DND-41 (cell line): ENCODE measurements at regions not wholly inside any gene's neighbourhood (a gene's known extent, or its start where the extent isn't known, plus 50 kb on each side); places are given as distances from the start of the nearest gene placed in this dataset.

ENCODE experiments used
- ATAC-seq: fragments of 200-7000 bp; cut with Tn5 transposase; 3 replicates; pipeline ENCODE4 v1.9.1; 2021; ENCODE audit warnings: low read depth; ENCODE audit not compliant: insufficient read depth
- DNase-seq: peaks from one replicate; pipeline ENCODE4 v3.0.0-alpha.2; 2020
- H2AFZ ChIP-seq: 2 replicates; pipeline ENCODE4 v1.6.0; 2012; ENCODE audit warnings: low read depth, low read length
- H3K27ac ChIP-seq: 2 replicates; pipeline ENCODE4 v1.5.1; 2012; ENCODE audit warnings: low read length, inconsistent platforms
- H3K27me3 ChIP-seq: fragments of 200-600 bp; sonication (generic); 2 replicates; pipeline ENCODE4 v1.6.0; 2012; ENCODE audit warnings: low read length, mild to moderate bottlenecking, inconsistent platforms; ENCODE audit not compliant: insufficient read depth, poor library complexity
- H3K36me3 ChIP-seq: 2 replicates; pipeline ENCODE4 v1.5.1; 2012; ENCODE audit warnings: low read length, inconsistent platforms; ENCODE audit not compliant: insufficient read depth
- H3K4me1 ChIP-seq: 2 replicates; pipeline ENCODE4 v1.5.1; 2012; ENCODE audit warnings: mild to moderate bottlenecking, low read length; ENCODE audit not compliant: insufficient read depth
- H3K4me2 ChIP-seq: 2 replicates; pipeline ENCODE4 v1.6.0; 2012; ENCODE audit warnings: mild to moderate bottlenecking, moderate library complexity, low read length, inconsistent platforms; ENCODE audit not compliant: insufficient read depth
- H3K4me3 ChIP-seq, 2 experiments: fragments of 200-600 bp in 1 of 2; shearing (Covaris generic) in 1 of 2; 2 replicates each; pipeline ENCODE4 v1.5.1; 2012 to 2016; ENCODE audit warnings: inconsistent platforms in 2 of 2, low read length in 2 of 2, mild to moderate bottlenecking in 2 of 2, low read depth in 1 of 2, moderate library complexity in 1 of 2
- H3K79me2 ChIP-seq: 2 replicates; pipeline ENCODE4 v1.6.0; 2012; ENCODE audit warnings: low read length, inconsistent platforms; ENCODE audit not compliant: insufficient read depth
- H3K9ac ChIP-seq: 2 replicates; pipeline ENCODE4 v1.6.0; 2012; ENCODE audit warnings: low read depth, mild to moderate bottlenecking, inconsistent platforms, low read length, moderate library complexity
- H3K9me3 ChIP-seq: 2 replicates; pipeline ENCODE4 v1.5.1; 2012; ENCODE audit warnings: low read length, moderate library complexity, mild to moderate bottlenecking, inconsistent platforms; ENCODE audit not compliant: insufficient read depth, severe bottlenecking
- H4K20me1 ChIP-seq: 2 replicates; pipeline ENCODE4 v1.6.0; 2012; ENCODE audit warnings: low read length; ENCODE audit not compliant: insufficient read depth
- EZH2 ChIP-seq: IDR thresholded peaks from 3 replicates; pipeline ENCODE4 v1.6.1; 2012; ENCODE audit warnings: borderline replicate concordance, low read depth, mild to moderate bottlenecking, moderate library complexity, low read length, inconsistent platforms; ENCODE audit not compliant: severe bottlenecking
- TF ChIP-seq, protein P1 (sequence below): IDR thresholded peaks from 2 replicates; pipeline ENCODE4 v1.5.1; 2012; ENCODE audit warnings: borderline replicate concordance, low read length, moderate library complexity, mild to moderate bottlenecking; ENCODE audit not compliant: poor library complexity, severe bottlenecking; ENCODE audit errors: extremely low read depth

DNA sequence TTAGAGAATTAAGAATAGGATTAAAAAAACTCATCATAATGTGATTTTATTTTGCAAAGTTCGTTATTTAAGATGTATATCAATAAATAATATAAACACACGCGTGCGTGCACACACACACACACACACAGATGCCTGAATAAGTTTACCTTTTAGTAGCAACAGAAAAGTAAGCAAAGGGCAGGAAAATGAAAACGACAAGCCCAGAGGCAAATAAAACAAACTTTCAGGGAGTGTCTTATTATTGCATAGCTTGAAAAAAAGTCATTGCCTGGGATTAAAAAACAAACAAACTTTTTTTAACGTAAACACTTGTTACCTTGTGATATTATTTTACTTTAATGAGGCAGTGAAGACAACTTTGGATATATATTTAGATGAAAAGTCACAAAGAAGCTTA is 226.4 kb downstream of the BAMBI start:
- Histone ChIP-seq H3K79me2 (no peaks in the 10 kb centered on the region), H3K4me3 (no peak overlapping the region)

DNA sequence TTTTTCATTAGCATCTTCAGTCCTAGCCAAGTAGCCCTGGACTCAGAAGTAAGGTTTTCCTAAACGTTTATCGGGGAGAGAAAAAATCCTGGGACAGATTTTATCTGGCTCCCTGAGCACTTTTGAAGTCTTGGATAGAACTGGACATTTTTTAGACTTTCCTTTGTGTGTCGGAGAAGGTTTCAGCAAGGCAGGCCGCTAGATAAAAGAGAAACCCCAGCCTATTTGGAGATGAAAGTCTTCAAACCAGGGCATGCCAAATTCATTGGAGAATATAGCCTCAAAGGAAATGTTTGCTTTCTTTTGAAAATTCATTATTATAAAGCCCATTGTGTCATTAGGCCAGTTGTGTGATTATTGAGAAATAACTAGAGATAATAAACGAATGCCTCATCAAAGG is 228.1 kb downstream of the BAMBI start:
- H3K4me1 ChIP-seq: no peaks in the 10 kb centered on the region
- H4K20me1 ChIP-seq: no peaks in the 10 kb centered on the region
- no peak overlapping the region for H3K9ac ChIP-seq
- H3K27me3 ChIP-seq: peaks cover 11% of the 10 kb centered on the region
- H3K79me2 ChIP-seq: no peaks in the 10 kb centered on the region
- ATAC-seq (no peak), DNase-seq (no peak)
- H3K27ac ChIP-seq: no peak overlapping the region
- TF ChIP-seq EZH2: no peak
- TF ChIP-seq, protein P1, sequence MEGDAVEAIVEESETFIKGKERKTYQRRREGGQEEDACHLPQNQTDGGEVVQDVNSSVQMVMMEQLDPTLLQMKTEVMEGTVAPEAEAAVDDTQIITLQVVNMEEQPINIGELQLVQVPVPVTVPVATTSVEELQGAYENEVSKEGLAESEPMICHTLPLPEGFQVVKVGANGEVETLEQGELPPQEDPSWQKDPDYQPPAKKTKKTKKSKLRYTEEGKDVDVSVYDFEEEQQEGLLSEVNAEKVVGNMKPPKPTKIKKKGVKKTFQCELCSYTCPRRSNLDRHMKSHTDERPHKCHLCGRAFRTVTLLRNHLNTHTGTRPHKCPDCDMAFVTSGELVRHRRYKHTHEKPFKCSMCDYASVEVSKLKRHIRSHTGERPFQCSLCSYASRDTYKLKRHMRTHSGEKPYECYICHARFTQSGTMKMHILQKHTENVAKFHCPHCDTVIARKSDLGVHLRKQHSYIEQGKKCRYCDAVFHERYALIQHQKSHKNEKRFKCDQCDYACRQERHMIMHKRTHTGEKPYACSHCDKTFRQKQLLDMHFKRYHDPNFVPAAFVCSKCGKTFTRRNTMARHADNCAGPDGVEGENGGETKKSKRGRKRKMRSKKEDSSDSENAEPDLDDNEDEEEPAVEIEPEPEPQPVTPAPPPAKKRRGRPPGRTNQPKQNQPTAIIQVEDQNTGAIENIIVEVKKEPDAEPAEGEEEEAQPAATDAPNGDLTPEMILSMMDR: no peak
- no peaks in the 10 kb centered on the region for H3K9me3 ChIP-seq
- H3K36me3 ChIP-seq: no peaks in the 10 kb centered on the region
- no peak overlapping the region for H3K4me2 ChIP-seq
- H2AFZ ChIP-seq: no peak overlapping the region
- no peak overlapping the region for H3K4me3 ChIP-seq

More for the DNA sequence above, 226.4 kb downstream of the BAMBI start:
- TF ChIP-seq, protein P1: no peak
- TF ChIP-seq EZH2: no peak
- Histone ChIP-seq H2AFZ (no peak overlapping the region), H4K20me1 (no peaks in the 10 kb centered on the region), H3K4me2 (no peak overlapping the region), H3K36me3 (no peaks in the 10 kb centered on the region), H3K9ac (no peak overlapping the region), H3K4me1 (no peaks in the 10 kb centered on the region), H3K9me3 (no peaks in the 10 kb centered on the region), H3K27me3 (peaks cover 8% of the 10 kb centered on the region), H3K27ac (no peak overlapping the region)
- ATAC-seq: no peak
- no peak for DNase-seq

DNA sequence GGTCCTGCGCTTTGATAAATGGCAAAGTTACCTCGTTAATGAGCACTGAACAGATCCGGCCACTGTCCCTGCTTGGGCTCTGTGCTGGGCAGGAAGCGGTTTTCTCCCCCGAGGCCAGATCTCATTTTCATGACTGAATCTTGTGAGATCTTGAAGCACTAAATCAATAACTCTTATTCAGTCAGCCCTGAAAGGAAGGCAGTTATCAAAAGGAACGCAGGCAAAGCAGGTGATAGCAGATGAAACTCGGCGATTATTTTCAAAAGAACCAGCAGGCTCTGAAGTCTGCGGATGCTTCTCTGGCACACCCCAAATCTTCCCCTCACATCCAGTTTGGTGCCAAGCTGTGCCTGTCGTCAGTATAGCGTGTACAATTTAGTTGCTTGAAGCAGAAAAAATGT is 228.7 kb downstream of the BAMBI start:
- H2AFZ ChIP-seq: no peak overlapping the region
- ATAC-seq (no peak), DNase-seq (no peak)
- TF ChIP-seq EZH2: no peak
- TF ChIP-seq, protein P1: no peak
- H3K9me3 ChIP-seq: no peaks in the 10 kb centered on the region
- H4K20me1 ChIP-seq: no peaks in the 10 kb centered on the region
- H3K4me3 ChIP-seq: no peak overlapping the region
- no peaks in the 10 kb centered on the region for H3K36me3 ChIP-seq
- H3K27ac ChIP-seq: no peak overlapping the region
- no peak overlapping the region for H3K9ac ChIP-seq
- peaks cover 11% of the 10 kb centered on the region for H3K27me3 ChIP-seq
- no peaks in the 10 kb centered on the region for H3K4me1 ChIP-seq
- H3K4me2 ChIP-seq: no peak overlapping the region
- H3K79me2 ChIP-seq: no peaks in the 10 kb centered on the region

DNA sequence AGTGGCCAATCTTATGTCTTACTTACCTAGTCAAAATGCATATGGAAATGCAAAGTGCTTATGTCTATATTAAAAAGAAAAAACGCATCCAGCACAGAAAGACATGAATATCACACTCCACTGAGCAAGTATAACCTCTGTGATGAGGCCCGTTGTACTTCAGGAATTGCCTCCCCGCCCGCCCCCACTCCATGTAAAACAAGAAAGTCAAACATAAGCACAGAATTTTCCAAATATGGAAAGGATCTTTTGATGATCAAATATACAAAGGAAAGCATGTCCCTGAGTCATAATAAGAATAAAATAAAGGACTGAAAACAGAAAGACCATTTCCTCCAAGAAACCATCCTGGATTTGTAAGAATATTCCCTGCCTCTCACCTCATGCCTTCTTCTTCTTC is 229.1 kb downstream of the BAMBI start:
- Histone ChIP-seq H3K4me3 (no peak overlapping the region), H3K27me3 (peaks cover 11% of the 10 kb centered on the region), H2AFZ (no peak overlapping the region), H3K4me1 (no peaks in the 10 kb centered on the region), H3K9me3 (no peaks in the 10 kb centered on the region), H3K79me2 (no peaks in the 10 kb centered on the region), H3K9ac (no peak overlapping the region), H4K20me1 (no peaks in the 10 kb centered on the region), H3K27ac (no peak overlapping the region), H3K4me2 (no peak overlapping the region), H3K36me3 (no peaks in the 10 kb centered on the region)
- DNase-seq (no peak), ATAC-seq (no peak)
- TF ChIP-seq, protein P1: no peak
- no peak for TF ChIP-seq EZH2
